ENCODE measurements at regions not wholly inside any gene's neighbourhood (a gene's known extent, or its start where the extent isn't known, plus 50 kb on each side); places are given as distances from the start of the nearest gene placed in this dataset.

GRCh38 chr15:61753018-61753710, 307.1 kb downstream of the VPS13C start:
- TF ChIP-seq EZH2 (IDR thresholded peaks at IDR 0.05; ENCODE audit: borderline replicate concordance, low read depth, low read length, severe bottlenecking) (no peak), POLR2A (IDR thresholded peaks at IDR 0.05; ENCODE audit: low read depth, low read length) (no peak), MYC (IDR thresholded peaks at IDR 0.05; ENCODE audit: low read depth, low read length) (no peak)
